ENCODE measurements at regions not wholly inside any gene's neighbourhood (a gene's known extent, or its start where the extent isn't known, plus 50 kb on each side); places are given as distances from the start of the nearest gene placed in this dataset.

- no peak for TF ChIP-seq CTCF (conservative IDR thresholded peaks at IDR 0.05 in 1 of 2, IDR thresholded peaks at IDR 0.05 in 1 of 2; ENCODE audit: extremely low read depth in 1 of 2, insufficient read depth in 1 of 2, low read depth in 1 of 2, low read length in 2 of 2)
- TF ChIP-seq EZH2 (IDR thresholded peaks at IDR 0.05; ENCODE audit: borderline replicate concordance, low read length): no peak
These were observed 94.6 kb upstream of the DHX40 start for GRCh38 chr17:59470624-59471297.
